ENCODE measurements at regions not wholly inside any gene's neighbourhood (a gene's known extent, or its start where the extent isn't known, plus 50 kb on each side); places are given as distances from the start of the nearest gene placed in this dataset.
"Not testable (repeated sequence)": the region's sequence is repeated elsewhere in the genome, so short reads cannot be mapped to it uniquely, and the experiment has no call there.

GRCh38 chr20:48371211-48371610 lies 456.6 kb downstream of the PREX1 start:
- Mint-ChIP-seq H3K27me3 (ENCODE audit: low read depth) (peaks cover 45% of the 10 kb centered on the region), H3K9me3 (no peaks in the 10 kb centered on the region), H3K36me3 (ENCODE audit: low read depth) (no peaks in the 10 kb centered on the region), H3K27ac (ENCODE audit: unreplicated experiment) (peak overlapping the region; percentile 8), H3K4me3 (no peak overlapping the region), H3K4me1 (peaks cover 90% of the 10 kb centered on the region)
- no peak for TF ChIP-seq CTCF (conservative IDR thresholded peaks at IDR 0.05)
- DNase-seq (ENCODE audit: low read depth, low spot score) = no peak

- peaks cover 38% of the 10 kb centered on the region for H3K27me3 Mint-ChIP-seq (ENCODE audit: low read depth)
- DNase-seq (ENCODE audit: low read depth, low spot score); H3K36me3 Mint-ChIP-seq (ENCODE audit: low read depth); H3K9me3 Mint-ChIP-seq; H3K27ac Mint-ChIP-seq (ENCODE audit: unreplicated experiment); H3K4me3 Mint-ChIP-seq: not testable (repeated sequence)
- H3K4me1 Mint-ChIP-seq = peaks cover 74% of the 10 kb centered on the region
Observed at GRCh38 chr20:48368580-48369021, 459.2 kb downstream of the PREX1 start.

- Mint-ChIP-seq H3K27ac (ENCODE audit: unreplicated experiment) (peak overlapping the region; percentile 86), H3K4me1 (peaks cover 65% of the 10 kb centered on the region), H3K27me3 (ENCODE audit: low read depth) (peaks cover 35% of the 10 kb centered on the region)
- not testable (repeated sequence) for H3K9me3 Mint-ChIP-seq; H3K36me3 Mint-ChIP-seq (ENCODE audit: low read depth); H3K4me3 Mint-ChIP-seq; DNase-seq (ENCODE audit: low read depth, low spot score)
Observed at GRCh38 chr20:48367541-48368358, 460.0 kb downstream of the PREX1 start.

GRCh38 chr20:48366230-48366629 lies 461.6 kb downstream of the PREX1 start:
- Mint-ChIP-seq H3K4me3 (no peak overlapping the region), H3K27ac (ENCODE audit: unreplicated experiment) (no peak overlapping the region), H3K36me3 (ENCODE audit: low read depth) (no peaks in the 10 kb centered on the region), H3K9me3 (peaks cover 2% of the 10 kb centered on the region), H3K4me1 (peaks cover 55% of the 10 kb centered on the region), H3K27me3 (ENCODE audit: low read depth) (peaks cover 32% of the 10 kb centered on the region)
- DNase-seq (ENCODE audit: low read depth, low spot score) = no peak
- TF ChIP-seq CTCF (conservative IDR thresholded peaks at IDR 0.05) = no peak

DNA sequence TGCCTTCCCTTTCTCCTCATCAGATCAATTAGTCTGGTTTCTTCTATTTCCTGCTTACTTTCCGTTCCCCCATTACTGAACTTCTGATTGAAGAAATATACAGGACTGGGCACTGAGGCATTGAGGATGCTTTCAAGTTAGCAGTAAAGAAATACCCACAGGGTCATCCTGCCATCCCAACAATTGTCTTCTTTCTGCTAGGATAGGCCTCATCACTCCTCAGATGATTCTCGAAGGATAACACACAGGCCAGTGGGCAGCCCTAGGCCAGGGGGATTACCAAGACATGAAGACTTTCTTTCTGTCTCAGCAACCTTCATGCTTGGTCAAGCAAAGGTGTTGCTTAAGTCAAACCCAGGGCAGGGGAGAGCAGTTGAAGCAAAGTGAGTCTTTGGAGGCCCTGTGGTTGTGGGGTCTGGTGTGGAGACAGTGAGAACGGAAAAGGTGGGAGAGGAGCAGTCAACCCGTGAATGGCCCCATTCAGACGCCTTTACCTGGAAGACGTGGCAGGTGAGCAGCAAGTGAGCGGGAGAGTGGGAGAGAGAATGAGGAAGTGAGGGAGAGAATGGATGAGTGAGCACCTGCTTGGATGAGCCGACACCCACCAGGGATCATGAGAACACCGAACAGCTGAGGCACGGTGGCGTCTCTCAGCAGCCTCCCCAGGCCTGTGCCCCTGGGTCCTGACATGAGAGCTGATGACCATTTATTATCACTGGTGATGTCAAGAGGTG lies 462.9 kb downstream of the PREX1 start:
- DNase-seq (ENCODE audit: low read depth, low spot score) = no peak
- TF ChIP-seq CTCF (conservative IDR thresholded peaks at IDR 0.05) = no peak
- Mint-ChIP-seq H3K9me3 (peaks cover 2% of the 10 kb centered on the region), H3K36me3 (ENCODE audit: low read depth) (no peaks in the 10 kb centered on the region), H3K27me3 (ENCODE audit: low read depth) (peaks cover 24% of the 10 kb centered on the region), H3K4me3 (no peak overlapping the region), H3K4me1 (peaks cover 48% of the 10 kb centered on the region), H3K27ac (ENCODE audit: unreplicated experiment) (no peak overlapping the region)

DNA sequence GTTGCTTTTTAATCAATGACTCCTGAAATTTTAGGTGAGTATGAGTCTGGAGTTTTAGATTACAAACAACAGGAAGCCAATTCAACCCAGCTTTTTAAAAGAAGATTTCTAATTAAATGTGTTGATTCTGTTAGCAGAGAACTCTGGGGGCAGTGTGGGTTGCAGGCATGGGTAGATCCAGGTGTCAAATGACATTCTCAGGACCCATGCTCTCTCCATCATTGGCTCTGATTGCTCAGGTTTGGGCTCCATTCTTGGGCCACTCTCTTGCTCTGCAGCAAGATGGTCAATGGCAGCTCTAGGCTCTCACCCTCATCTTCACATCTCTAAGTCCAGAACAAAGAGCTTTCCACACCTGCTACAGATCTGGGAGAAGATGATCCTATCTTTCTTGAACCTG lies 463.7 kb downstream of the PREX1 start:
- TF ChIP-seq CTCF (conservative IDR thresholded peaks at IDR 0.05) = no peak
- no peak for DNase-seq (ENCODE audit: low read depth, low spot score)
- H3K36me3 Mint-ChIP-seq (ENCODE audit: low read depth) = no peaks in the 10 kb centered on the region
- peaks cover 40% of the 10 kb centered on the region for H3K4me1 Mint-ChIP-seq
- no peak overlapping the region for H3K4me3 Mint-ChIP-seq
- peaks cover 21% of the 10 kb centered on the region for H3K27me3 Mint-ChIP-seq (ENCODE audit: low read depth)
- no peak overlapping the region for H3K27ac Mint-ChIP-seq (ENCODE audit: unreplicated experiment)
- H3K9me3 Mint-ChIP-seq = peaks cover 2% of the 10 kb centered on the region
